T-helper 2 cell (primary cell): ENCODE measurements at regions not wholly inside any gene's neighbourhood (a gene's known extent, or its start where the extent isn't known, plus 50 kb on each side); places are given as distances from the start of the nearest gene placed in this dataset.
"Not testable (repeated sequence)": the region's sequence is repeated elsewhere in the genome, so short reads cannot be mapped to it uniquely, and the experiment has no call there.

Source experiments
- DNase-seq, 5 experiments: peaks; one replicate each; pipeline versions ENCODE4 v3.0.0 to v3.0.0-alpha.2; 2012 to 2022

- no peak for DNase-seq
Observed at GRCh38 chr9:110065532-110065931, 142.4 kb downstream of the C9orf152 start.

- no peak for DNase-seq
Observed at GRCh38 chr9:110066929-110067716, 140.8 kb downstream of the C9orf152 start.

DNA sequence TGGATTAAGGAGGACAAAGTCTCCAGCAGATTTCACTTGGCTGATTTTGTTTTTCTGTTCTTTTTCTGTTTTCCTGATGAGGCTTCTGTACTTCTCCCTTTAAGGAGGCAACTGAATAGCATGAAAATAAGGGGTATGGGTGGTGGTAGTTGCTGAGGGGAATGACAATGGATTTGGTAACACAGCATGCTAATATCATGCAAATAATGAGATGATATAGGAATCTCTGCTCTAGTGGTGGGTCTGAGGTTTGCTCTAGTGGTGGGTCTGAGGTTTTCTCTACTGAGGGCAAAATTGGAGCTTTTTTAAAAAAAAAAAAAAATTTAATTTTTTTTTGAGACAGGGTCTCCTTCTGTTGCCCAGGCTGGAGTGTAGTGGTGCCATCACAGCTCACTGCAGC, 139.7 kb downstream of the C9orf152 start:
- DNase-seq = no peak

- no peak for DNase-seq
Observed at GRCh38 chr9:110069326-110070248, 138.4 kb downstream of the C9orf152 start.

DNA sequence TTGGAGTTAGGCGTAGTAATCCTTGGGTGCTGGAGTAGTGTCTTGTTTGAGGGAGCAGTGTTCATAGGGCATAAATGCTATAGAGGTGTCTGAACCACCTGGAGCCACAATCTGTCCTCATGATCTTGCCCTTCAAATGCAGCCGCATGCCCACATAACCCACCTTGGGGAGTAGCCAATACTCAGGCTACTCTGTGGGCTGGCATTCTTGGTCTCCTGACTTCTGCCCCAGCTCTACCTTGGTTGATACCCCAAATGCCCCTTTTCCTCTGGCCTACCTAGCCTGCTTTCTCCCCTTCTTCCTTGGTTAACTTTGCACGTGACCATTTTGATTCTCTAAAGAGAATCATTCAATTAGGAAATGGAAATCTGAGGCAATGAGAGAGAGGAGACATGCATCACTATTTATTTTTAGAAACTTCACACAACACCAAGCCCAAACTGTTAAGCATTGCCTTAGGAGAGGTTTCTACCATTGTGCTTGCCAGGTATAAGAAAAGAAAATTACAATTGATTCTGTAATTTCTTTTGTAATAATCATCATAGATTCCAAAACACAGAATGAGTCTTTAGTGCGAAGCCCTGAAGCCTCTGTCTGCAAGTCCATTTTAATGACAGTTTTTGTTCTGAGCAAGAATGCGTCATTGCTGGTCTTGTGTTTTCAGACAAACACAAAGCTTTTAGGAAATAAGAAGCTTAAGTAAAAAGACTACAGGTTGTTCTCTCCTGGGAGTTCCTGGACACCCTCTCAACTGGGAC, 135.2 kb downstream of the C9orf152 start:
- no peak for DNase-seq

DNA sequence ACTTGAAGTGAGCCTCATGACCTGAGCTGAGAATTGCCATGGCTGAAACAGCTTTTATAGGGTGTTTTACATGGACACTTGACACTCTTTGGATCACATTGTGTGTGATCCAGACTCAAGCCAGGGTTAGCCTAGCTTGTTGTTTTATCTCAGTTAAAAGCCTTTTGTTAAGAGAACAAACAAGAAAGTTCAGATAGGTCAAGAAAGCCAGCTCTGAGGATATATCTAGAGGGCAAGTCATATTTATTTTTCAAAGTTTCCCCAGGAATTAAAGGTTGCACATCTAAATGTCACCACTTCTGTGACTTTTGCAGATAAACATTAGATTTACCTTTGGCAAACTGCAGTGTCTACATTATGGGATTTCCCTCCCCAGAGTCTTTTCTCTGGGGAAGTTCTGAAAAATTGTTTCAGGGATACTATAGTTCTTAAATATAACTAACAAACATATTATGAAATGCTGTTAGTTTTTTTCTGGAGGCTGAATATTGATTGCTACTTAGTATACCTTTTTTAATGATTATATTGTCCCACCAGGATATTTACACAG, 134.5 kb downstream of the C9orf152 start:
- no peak for DNase-seq

- DNase-seq = no peak
Observed at GRCh38 chr9:110076894-110077725, 130.8 kb downstream of the C9orf152 start.

DNA sequence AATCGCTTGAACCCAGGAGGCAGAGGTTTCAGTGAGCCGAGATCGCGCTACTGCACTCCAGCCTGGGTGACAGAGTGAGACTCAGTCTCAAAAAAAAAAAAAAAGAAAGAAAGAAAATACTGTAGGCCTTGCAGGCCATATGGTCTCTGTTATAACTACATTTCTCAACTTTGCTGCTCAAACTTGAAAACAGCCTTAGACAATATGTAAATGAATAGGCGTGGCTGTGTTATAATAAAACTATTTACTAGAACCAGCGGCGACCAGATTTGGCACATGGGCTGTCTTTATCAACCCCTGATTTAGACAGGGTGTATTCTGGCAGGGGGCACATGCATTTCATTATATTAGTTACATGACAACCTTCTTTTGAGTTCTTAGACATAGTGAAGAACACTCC, 130.0 kb downstream of the C9orf152 start:
- no peak for DNase-seq

- no peak for DNase-seq
Observed at GRCh38 chr9:110078604-110079003, 129.4 kb downstream of the C9orf152 start.

DNA sequence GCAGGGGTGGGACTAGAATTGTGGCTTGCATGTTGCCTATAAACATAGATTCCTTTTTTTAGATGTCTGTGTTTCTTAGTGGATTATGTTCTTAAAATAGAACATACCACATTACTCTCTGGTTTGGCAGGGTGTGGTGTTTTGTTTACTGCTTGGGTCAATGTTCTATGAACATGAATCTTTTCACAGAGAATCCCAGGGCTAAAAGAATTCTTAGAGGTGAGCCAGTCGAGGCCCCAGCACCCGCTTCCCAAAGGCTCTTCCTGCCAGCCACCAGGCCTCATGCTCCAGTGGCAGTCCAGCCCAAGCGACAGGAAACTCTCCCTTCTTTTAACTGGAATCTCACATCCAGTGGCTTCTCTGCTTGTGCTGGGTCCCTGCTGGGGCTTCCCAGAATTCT, 126.6 kb downstream of the C9orf152 start:
- DNase-seq = no peak

DNA sequence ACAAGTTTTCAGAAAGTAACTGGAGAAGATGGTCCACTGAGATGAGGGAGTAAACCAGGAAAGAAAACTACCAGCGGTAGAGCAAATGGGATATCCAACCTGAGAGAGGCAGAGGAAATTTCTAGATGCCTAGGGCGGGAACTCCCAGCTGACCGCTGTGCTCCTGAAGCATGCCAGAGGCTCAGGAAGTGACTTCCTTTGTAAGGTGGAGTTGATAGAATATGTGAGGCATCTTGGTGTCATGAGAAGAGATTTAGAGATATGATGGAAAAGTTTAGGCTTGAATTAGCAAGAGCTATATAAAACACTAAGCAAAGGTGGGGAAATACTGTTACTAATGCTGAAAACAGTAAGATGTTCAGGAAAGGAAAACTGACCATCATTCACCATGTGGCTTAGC, 124.1 kb downstream of the C9orf152 start:
- DNase-seq = no peak

DNA sequence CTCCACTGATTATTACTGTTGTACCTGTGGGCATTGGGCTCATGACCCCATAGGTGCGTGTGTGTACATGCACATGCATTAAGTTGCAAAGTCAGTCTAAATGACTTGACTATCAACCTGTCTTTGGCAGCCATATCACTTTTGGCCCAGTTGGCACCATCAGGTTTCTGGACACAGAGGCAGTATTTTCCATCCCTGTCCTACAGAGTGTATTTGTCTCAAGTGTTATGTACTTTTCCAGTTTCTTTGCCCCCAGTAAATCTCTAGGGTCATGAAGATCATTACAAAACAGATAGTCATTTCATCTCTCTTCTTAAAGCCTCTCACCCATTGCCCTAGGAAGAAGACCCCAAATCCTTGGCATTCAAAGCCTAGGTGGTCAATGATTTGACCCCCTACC, 121.4 kb downstream of the C9orf152 start:
- DNase-seq = no peak

DNA sequence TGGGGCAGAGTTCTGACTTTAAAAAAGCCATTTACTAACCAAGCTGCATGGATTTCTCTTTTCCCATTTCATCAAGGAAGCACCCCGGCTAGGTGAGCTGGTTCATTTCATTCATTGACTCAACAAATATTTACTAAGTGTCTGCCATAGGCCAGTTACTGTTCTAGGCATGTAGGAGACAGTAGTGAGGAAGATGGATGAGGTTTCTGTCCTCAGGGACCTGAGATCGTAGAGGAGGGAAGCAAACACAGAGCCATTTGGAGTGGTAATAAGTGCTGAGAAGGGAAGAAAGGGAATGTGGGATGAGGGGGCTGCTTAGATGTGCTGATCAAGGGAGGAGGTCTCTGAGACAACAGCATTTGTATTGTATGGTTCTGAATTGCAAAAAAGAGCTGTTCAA, 120.4 kb downstream of the C9orf152 start:
- DNase-seq = no peak

DNA sequence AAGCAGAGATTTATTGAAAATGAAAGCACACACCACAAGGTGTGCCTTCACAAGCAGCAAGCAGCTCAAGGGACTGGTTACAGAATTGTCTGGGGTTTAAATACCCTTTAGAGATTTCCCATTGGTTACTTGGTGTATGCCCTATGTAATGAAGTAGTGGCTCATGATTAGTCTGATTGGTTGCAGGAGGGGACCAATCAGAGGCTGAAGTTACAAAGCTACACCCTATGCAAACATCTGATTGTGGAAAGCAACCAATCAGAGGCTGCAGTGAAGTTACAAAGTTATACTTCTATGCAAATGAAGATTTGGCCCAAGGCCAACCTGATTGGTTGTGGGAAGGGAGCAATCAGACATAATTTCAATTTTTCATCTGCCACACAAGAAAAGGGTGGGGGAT, 119.9 kb downstream of the C9orf152 start:
- peak in 1 of 5 experiments; percentile 70 for DNase-seq

DNA sequence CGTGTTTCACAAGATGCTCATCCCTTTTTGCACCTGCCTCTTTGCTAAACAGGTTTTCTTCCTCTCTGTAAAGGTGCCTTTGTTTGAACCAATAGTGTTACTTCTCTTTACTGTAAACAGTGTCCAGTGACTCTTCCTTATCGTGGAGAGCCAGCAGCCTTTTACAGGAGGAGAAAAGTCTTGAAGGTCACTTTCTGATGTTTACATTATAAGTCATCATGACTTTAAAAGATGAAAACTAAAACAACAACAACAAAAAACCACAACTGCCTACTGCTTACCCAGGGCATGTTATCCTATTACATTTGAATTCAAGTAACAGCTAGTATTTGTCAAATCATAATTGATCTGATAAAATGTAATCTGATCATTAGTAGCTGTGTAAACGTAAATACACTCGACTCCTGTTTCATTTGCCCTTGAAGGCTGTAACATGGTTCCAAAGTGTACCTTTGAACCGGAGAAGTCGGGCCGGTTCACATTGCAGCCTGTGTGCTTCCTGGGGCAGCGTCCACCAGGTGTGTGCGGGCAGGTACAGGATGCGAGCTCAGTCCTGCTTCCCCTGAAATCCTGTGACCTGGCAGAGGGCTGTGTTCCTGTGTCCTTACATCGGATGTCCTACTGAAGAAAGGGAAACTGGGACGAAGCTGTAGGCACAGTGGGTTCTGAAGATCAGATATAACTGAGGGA, 118.1 kb downstream of the C9orf152 start:
- no peak for DNase-seq

DNA sequence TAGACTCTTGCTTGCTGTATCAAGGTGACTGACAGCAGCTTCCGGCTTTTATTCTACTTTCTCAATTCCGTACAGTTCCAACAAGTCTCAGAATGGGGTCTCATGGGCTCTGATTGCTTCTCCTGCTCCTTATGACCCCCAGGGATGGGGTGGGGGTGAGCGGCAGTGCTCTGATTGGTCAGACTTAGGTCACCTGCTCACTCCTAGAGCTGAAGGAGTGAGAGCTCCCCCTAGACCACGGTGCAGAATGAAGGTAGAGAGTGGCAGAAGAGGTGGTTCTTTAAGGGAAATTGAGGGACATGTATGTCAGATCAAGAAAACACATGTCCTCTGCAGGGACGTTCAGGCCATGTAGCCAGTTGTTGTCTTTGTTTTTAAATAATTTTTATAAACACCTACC, 115.2 kb downstream of the C9orf152 start:
- no peak for DNase-seq

DNA sequence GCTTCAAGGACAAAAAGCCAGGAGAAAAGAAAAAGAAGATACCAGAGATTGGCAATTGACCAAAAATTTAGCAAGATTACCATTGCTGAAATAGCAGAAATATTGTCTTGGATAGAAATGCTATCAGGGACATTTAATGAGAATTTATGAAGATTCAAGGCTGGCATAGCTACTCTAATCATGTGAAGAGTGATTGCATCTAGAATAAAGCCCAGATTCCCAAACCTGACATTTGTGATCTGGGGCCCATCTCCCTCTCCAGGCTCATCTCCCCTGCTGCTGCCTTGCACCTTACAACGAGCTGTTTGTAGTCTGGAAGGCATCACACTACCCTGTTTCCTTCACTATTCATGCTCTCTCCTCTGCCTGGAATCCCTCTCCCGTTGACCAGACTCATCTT, 114.5 kb downstream of the C9orf152 start:
- no peak for DNase-seq

- no peak for DNase-seq
Observed at GRCh38 chr9:110093871-110094270, 114.1 kb downstream of the C9orf152 start.

DNA sequence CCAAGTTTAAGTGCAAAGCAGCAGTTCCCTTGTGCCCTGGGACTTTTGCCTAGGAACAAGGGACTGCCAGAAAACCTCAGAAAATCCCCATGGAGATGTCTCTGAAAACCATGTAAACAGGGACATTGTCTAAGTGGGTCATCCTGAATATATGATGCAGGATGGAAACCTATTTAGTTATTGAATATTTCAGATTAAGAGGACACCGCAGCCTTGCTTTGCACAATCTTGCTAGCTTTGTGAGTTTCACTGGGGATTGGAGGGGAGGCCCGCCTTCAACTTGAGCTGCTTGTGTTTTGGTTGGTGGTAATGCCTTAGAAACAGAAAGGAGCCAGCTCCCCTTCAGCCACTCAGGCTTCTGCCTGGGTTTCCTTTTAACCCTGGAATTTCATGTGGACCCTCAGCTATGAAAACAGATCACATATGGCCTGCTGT, 112.8 kb downstream of the C9orf152 start:
- DNase-seq = no peak

DNA sequence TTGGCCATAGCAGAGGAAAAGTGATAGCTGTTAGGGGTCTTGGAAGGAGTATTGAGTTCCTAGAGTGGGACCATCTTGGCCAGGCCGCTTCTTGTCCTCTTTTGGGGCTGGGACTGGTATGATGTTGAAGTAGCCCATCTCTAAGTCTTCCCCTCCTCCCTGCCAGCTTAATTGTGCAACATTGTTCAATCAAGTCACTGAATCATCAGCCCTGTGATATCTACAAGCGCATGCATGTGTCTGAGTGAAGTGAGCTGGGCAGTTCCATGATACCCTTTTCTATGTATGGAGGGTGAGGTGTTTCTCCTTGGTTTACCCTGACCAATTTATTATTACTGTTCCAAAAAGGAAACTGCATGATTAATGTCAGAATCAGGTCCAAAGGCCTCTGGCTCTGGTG, 112.2 kb downstream of the C9orf152 start:
- DNase-seq = no peak

DNA sequence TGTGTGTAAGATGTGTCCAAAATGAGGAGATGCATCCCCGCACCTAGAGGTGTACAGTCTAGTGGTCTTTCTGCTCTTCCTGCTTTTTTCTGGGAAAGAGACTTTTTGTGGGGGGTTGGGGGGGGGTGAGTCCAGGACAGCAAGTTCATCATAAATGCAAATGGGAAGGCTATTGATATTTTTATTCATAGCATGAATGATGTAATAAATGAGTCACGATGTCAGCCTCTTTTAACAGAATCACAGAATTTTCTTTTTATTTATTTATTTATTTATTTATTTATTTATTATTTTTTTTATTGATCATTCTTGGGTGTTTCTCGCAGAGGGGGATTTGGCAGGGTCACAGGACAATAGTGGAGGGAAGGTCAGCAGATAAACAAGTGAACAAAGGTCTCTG, 111.3 kb downstream of the C9orf152 start:
- not testable (repeated sequence) for DNase-seq
